G401 (cell line): ENCODE measurements at regions not wholly inside any gene's neighbourhood (a gene's known extent, or its start where the extent isn't known, plus 50 kb on each side); places are given as distances from the start of the nearest gene placed in this dataset.

Source experiments
- DNase-seq: peaks from one replicate; pipeline ENCODE4 v3.0.0-alpha.2; 2015; ENCODE audit warnings: low spot score
- in situ Hi-C: cut with HindIII; loops from 2 replicates; pipeline ENCODE4 v1.10.0; 2016; ENCODE audit warnings: low sequenced_read_pairs, mixed read lengths

DNA sequence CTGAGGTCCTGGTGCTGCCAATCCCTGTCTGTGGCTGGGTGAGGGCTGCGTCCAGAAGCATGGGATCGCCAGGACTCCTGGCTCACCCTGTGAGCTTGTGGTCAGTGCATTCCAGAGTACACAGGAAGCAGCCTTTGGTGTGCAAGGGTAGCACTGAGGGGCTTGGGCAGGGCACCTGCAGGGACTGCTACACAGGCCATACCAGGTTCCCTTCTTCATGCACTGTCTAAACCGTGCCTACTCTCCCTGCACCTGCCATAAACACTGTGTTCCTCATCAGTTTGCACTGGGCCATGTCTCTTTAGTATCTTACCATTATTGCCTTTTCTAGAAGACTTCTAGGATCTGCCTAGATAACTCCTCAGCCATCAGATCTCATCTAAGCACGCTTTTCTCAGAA lies 72.8 kb upstream of the NKX2-2 start:
- no peak for DNase-seq
- in situ Hi-C loops, result no loop called here

DNA sequence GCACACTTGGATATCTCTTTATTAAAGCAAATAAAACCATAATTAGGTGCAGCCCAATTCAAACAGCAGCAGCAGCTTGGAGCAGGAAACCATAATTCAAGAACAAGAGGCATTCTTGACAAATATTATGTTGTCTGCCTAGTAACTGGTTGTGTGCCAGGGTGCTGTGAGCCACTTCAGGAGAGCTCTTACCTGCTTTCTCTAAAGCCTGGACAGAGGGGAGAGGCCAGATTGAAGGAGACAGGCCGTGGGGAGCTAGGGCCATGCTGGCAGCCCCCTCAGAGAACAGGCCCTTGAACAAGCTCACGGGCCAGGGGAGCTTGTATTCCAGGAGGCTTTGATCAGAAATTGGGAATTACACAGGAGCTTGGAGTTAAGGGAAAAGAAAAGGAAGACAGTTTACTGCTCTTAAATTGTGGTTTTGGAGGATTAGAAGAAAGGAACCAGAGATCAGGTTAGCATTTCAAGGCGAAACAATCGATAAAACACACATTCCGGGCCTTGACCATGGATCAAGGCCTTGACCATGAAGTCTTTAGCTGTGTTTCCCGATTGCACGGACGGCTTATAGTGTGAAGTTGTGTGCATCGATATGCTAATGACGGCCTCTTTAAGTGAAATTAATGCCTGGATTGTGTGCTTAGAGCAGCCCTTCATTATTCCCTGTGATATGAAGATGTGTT lies 69.8 kb upstream of the NKX2-2 start:
- in situ Hi-C loops, result no loop called here
- no peak for DNase-seq

DNA sequence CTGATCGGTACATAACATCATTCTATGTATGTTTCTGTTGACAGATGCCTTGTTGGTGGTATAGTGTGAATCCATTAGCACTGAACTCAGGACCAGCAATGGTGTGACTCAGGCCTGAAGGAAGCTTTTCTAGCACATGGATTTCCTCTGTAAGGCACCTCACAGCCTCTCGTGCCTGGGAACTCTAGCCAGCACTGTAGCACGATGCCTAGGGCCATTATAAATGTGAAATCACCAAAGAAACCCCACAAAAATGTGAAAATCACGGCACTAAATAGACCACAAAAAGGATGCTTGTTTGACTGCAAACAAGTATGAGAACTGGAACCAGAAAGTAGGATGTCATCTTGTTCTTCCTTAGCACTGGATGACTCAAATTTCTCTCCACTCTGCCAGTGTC lies 63.7 kb upstream of the NKX2-2 start:
- in situ Hi-C loops, result no loop called here
- DNase-seq, result no peak

DNA sequence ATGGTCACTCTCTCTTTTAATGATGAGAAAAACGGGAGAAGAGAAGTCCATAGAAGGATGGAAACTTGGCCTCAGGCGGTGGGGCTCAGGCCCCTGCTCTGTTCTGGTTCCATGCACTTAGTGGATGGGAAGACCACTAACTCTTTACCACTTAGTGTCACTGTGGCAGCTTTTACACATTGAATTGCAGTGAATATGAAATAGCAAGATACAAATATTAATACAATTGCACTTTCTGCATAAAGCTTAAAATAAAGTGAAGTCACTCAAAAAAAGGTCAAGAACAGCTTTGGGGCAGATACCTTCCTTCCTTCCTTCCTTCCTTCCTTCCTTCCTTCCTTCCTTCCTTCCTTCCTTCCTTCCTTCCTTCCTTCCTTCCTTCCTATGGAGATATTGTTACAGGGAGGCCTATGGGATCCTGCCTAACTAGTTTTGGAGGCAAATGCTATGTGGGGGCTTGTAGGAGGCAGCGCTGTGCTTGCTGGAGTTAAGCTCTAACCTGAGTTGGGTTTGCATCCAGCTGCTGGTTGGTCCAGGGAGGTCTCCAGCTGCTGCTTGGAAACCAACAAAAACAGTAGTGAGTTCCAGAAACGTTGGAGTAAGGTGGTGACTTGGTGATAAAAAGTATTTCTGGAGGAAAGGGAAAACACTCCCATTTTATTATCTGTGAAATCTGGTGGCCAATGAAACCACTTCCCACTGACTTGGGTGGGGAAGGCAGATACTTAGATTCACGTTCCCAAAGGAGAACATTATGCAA lies 62.3 kb upstream of the NKX2-2 start:
- in situ Hi-C loops, result no loop called here
- no peak for DNase-seq

DNA sequence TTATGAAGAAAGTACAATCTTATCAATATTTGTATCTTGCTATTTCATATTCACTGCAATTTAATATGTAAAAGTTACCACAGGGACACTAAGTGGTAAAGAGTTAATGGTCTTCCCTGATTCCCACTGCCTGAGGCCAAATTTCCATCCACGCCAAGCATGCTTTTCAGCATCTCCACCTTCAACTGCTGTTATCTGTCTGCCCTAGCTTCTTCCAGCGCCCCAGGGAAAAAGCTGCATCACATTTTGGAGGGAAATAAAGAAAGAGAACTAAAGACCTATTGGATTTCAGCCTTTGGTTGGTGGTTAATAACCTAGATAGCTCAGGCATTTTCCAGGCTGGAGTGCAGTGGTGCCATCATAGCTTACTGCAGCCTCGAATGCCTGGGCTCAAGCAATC lies 61.3 kb upstream of the NKX2-2 start:
- in situ Hi-C loops, result no loop called here
- no peak for DNase-seq

DNA sequence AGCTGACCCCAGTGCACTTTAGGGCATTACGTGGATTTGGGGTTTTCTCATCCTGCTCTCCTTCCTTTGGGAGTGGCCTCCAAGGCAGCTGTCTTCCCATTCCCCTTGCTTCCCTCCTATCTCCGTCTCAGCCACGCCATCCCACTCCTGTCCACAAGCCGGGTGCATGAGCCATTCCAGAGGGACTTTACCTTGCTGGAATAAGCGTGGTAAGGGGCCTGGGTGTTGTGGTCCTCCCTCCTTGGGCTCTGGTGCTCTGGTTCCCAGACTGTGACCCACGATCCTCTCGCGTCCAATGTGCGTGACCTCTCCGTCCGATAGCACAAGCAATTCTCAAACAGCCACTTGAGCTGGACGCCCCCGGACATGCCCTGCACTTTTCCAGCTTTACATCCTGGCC lies 60.6 kb upstream of the NKX2-2 start:
- DNase-seq, result no peak
- in situ Hi-C loops, result no loop called here

DNA sequence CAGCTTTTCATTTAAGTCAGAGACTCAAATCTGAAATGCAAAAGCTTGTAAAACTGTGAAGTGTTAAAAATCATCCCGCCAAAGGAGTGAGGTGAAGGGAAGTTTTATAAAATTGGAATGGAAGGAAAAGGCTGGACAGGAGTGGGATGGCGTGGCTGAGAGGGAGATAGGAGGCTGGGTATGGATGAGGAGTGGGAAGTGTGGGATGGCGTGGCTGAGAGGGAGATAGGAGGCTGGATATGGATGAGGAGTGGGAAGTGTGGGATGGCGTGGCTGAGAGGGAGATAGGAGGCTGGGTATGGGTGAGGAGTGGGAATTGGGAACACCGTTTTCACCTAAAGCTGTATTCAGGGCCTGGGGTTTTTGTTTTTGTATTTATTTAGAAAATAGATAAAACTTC lies 59.4 kb upstream of the NKX2-2 start:
- in situ Hi-C loops, result no loop called here
- DNase-seq, result no peak

DNA sequence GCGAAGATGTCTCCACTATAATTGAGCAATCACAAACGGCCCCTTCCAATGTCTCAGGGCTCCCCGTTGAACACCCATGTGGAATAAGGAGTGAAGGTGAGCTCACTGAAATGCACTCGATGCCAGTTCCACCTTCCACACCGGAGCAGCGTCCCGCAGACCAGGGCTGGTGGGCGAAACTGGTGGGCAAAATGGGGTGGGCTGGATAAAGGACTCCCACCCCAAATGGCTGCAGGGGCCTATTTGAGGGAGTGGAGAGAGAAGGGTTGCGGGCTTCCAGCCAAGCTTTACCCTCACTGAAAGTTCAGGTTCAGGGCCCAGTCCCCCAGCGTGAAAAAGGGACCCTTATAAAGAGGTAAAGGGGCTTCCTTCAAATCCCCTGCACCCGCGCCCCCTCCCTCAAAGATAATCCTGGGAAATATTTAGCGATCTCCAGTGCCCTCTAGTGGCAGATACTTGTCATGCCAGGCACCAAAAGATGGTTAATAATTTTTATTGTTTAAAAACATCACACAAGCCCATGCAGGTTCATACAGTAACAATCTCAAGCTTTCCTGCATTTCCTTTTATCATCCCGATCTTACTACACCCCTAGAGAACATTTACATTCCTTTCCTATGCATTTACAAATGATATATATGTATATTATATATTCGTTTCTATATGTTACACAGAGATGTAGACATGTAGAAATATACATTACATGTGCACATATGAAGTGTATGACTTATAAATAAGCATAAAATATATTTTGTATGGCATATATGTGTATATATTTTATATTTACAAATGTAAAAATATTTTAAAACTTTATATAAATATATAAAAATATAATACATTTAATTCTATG lies 58.2 kb upstream of the NKX2-2 start:
- in situ Hi-C loops, result no loop called here
- DNase-seq, result peak; percentile 16

DNA sequence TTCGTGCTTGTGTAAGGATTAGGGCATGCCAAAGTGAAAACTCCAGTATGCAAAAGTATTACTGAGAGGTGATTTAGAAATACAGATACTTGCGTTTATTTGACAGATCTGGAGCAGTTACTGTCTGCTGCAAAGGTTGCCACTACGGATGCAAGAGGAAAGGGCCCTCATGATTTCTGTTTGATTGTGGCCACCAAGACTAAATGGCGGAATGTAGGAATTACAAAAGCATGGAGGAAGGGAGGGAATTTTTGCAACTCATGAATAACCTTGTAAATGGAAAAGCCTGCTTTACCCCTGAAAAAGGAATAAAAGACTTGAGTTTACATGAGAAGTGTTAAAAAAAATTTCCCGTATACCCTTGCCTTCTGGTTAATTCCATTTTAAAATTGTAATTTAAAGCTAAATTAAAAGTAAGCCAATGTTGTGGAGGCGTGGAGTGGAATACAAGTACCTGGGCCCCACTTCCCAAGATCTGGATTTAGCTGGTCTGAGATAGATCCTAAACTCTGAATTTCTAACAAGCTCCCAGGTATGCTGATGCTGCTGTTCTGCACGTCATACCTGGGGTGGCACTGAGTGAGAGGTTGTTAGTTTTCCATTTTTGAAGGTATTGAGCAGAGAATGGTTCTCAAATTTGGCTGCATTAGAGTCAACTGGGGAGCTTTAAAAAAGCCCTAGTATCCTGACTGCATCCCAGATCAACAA lies 56.6 kb upstream of the NKX2-2 start:
- in situ Hi-C loops, result no loop called here
- DNase-seq, result no peak

DNA sequence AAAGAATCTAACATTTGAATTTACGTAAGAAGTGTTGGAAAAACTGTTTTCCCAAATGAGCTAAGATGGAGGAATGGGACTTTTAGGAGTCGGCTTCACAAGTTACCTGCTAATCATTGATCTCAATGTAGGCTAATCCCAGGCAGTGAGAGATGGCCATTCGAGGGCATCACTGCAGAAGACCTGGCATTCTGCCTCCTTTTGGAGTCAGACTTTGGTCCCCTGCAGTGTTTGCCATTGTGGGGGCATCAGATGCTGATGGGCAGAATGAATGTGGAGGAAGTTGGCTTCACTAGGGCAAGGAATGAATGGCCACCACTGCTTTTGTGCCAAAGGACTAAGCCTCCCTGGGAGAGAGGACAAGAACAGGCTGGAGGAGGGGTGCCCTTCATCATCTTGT lies 55.7 kb upstream of the NKX2-2 start:
- peak; percentile 29 for DNase-seq
- in situ Hi-C loops, result no loop called here

DNA sequence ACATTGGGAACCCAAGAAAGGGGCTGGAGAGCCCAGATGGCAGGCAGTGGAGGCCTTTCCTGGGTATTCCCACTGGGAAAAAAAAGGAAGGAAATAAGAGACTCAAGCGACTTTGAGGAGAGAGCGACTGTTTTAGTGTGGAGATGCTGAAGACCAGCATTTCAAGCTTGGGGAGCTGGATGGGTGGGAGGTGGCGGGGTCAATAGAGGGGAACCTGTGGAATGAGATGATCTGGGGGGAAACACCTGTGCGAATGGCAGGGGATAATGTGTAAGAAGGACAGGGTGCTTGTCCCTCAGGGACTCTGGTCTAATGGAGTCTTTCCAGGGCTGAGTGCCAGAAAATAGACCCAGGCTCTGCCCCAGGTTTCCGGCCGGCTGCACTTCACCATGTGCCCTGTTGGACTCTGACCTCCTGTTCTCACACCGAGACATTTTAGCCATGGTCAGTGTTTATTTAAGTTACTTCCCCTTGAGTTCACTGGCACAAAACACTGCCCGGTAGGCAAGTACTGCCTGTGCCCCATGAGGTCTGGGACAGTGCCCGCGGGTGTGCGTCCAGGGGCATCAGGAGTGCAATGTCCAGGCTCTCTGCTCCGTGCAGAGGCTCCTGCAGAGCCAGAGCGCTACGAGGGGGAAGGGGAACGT lies 50.4 kb upstream of the NKX2-2 start:
- DNase-seq, result peak; percentile 30
- in situ Hi-C loops, result no loop called here
